ENCODE measurements at regions not wholly inside any gene's neighbourhood (a gene's known extent, or its start where the extent isn't known, plus 50 kb on each side); places are given as distances from the start of the nearest gene placed in this dataset.

GRCh38 chr9:106423575-106423974 is 439.4 kb upstream of the ZNF462 start:
- no peak for DNase-seq (ENCODE audit: low read depth)

GRCh38 chr9:106432631-106433030 is 430.3 kb upstream of the ZNF462 start:
- no peak overlapping the region for H3K4me3 ChIP-seq (ENCODE audit: low read depth, low read length)
- TF ChIP-seq MYC (IDR thresholded peaks at IDR 0.05; ENCODE audit: low read depth, low read length), result no peak
- TF ChIP-seq MAX (IDR thresholded peaks at IDR 0.05; ENCODE audit: low read depth, low read length), result no peak
- no peak for TF ChIP-seq CTCF (IDR thresholded peaks at IDR 0.05; ENCODE audit: low read depth, low read length)
- TF ChIP-seq POLR2A (IDR thresholded peaks at IDR 0.05; ENCODE audit: extremely low read depth, insufficient read length), result no peak
- no peak for DNase-seq (ENCODE audit: low read depth)

More at GRCh38 chr9:106423575-106423974, 439.4 kb upstream of the ZNF462 start:
- no peak for TF ChIP-seq CTCF (IDR thresholded peaks at IDR 0.05; ENCODE audit: low read depth, low read length)
- no peak for TF ChIP-seq MAX (IDR thresholded peaks at IDR 0.05; ENCODE audit: low read depth, low read length)
- TF ChIP-seq MYC (IDR thresholded peaks at IDR 0.05; ENCODE audit: low read depth, low read length), result no peak
- TF ChIP-seq POLR2A (IDR thresholded peaks at IDR 0.05; ENCODE audit: extremely low read depth, insufficient read length), result no peak
- no peak overlapping the region for H3K4me3 ChIP-seq (ENCODE audit: low read depth, low read length)

GRCh38 chr9:106438928-106439327 is 424.0 kb upstream of the ZNF462 start:
- TF ChIP-seq CTCF (IDR thresholded peaks at IDR 0.05; ENCODE audit: low read depth, low read length) (no peak), MYC (IDR thresholded peaks at IDR 0.05; ENCODE audit: low read depth, low read length) (no peak), POLR2A (IDR thresholded peaks at IDR 0.05; ENCODE audit: extremely low read depth, insufficient read length) (no peak), MAX (IDR thresholded peaks at IDR 0.05; ENCODE audit: low read depth, low read length) (no peak)
- DNase-seq (ENCODE audit: low read depth), result no peak
- no peak overlapping the region for H3K4me3 ChIP-seq (ENCODE audit: low read depth, low read length)

- no peak for DNase-seq (ENCODE audit: low read depth)
- TF ChIP-seq MYC (IDR thresholded peaks at IDR 0.05; ENCODE audit: low read depth, low read length) (no peak), MAX (IDR thresholded peaks at IDR 0.05; ENCODE audit: low read depth, low read length) (no peak), CTCF (IDR thresholded peaks at IDR 0.05; ENCODE audit: low read depth, low read length) (no peak), POLR2A (IDR thresholded peaks at IDR 0.05; ENCODE audit: extremely low read depth, insufficient read length) (no peak)
- H3K4me3 ChIP-seq (ENCODE audit: low read depth, low read length), result no peak overlapping the region
These were observed 421.7 kb upstream of the ZNF462 start for GRCh38 chr9:106441283-106441682.

- TF ChIP-seq MYC (IDR thresholded peaks at IDR 0.05; ENCODE audit: low read depth, low read length) (no peak), CTCF (IDR thresholded peaks at IDR 0.05; ENCODE audit: low read depth, low read length) (no peak), POLR2A (IDR thresholded peaks at IDR 0.05; ENCODE audit: extremely low read depth, insufficient read length) (no peak), MAX (IDR thresholded peaks at IDR 0.05; ENCODE audit: low read depth, low read length) (no peak)
- DNase-seq (ENCODE audit: low read depth), result no peak
- no peak overlapping the region for H3K4me3 ChIP-seq (ENCODE audit: low read depth, low read length)
These were observed 419.4 kb upstream of the ZNF462 start for GRCh38 chr9:106443520-106443919.

GRCh38 chr9:106445107-106445506 is 417.9 kb upstream of the ZNF462 start:
- TF ChIP-seq MYC (IDR thresholded peaks at IDR 0.05; ENCODE audit: low read depth, low read length), result no peak
- TF ChIP-seq CTCF (IDR thresholded peaks at IDR 0.05; ENCODE audit: low read depth, low read length), result no peak
- TF ChIP-seq POLR2A (IDR thresholded peaks at IDR 0.05; ENCODE audit: extremely low read depth, insufficient read length), result no peak
- TF ChIP-seq MAX (IDR thresholded peaks at IDR 0.05; ENCODE audit: low read depth, low read length), result no peak
- DNase-seq (ENCODE audit: low read depth), result no peak
- no peak overlapping the region for H3K4me3 ChIP-seq (ENCODE audit: low read depth, low read length)

All from NB4 (cell line).